HG03565 (cell line): ENCODE measurements at regions not wholly inside any gene's neighbourhood (a gene's known extent, or its start where the extent isn't known, plus 50 kb on each side); places are given as distances from the start of the nearest gene placed in this dataset.
"Not testable (repeated sequence)": the region's sequence is repeated elsewhere in the genome, so short reads cannot be mapped to it uniquely, and the experiment has no call there.

Experiments used
- ATAC-seq: cut with Tn5 transposase; IDR thresholded peaks from one replicate; pipeline ENCODE4 v1.9.1; 2021; ENCODE audit warnings: mild to moderate bottlenecking, moderate library complexity; ENCODE audit not compliant: unreplicated experiment

DNA sequence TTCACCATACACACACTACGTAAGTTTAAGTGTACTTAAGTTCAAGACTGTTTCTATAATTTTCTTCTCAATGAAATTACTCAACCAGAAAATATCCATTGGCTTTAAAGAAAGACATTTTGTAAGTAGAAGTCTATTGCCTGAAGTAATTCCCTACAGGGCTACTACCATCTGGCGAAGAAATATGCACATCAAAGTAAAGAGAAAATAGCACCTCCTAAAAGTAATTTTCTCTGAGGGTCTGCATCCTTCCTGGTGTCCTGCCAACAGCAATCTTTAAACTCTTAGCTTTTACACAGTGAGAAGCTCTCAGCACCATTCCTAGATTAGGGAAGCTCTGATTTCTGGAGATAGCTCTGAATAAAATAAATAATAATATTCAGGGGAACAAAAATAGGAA lies 498.5 kb upstream of the TYRP1 start:
- ATAC-seq = no peak

DNA sequence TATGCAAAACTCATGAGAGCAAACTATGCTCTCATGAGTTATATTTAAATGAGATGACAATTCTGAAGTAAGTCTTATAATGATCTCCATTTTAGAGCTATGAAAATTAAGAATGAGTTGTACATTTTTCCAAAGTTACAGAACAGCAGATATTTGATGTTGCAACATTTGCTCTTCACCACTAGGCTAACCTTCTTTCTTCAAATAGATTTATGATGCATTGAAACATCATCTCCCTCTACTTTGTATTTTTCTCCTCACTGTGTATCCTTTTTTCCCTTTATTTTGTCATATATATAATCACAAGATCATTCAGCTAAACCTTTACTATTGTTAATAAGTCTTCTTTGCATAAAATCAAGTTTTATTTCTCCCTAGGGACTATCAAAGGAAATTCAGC lies 497.7 kb upstream of the TYRP1 start:
- ATAC-seq = no peak

DNA sequence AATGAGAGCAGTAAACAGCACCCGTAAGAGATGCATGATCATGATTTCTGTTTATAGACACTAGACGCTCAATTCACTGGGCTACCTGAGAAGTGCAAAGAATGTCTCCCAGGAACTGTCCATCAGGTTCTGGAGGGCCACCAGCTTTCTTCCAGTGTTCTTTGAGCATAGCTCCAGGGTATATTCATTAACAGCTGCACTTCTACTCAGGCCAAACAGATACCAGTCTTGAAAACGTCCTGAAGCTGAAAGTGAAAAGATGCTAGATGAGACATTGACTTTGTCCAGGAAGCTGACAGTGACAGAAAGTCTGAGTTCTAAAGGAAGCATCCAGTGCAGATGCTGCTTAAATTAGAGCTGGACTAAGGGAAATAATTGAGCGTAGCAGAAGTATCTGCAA lies 488.7 kb upstream of the TYRP1 start:
- no peak for ATAC-seq

DNA sequence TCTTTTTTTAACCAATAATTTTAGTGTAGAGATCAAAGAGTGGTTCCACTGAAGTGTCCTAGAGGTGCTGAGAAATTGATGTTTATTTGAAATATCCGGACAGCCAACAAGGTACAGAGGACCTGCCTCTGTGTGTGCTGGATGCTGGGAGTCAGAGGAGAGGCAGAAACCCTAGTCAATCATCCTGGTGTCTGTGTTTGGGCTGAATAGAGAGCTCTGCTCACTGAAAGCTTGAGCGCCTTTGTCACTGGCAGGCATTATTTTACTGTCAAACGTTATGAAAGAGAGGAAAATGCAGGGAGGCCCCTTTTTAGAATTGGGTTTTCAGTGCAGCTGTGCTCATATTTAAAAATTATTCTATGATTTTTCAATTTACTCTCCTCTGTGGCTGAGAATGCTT lies 480.3 kb upstream of the TYRP1 start:
- ATAC-seq = no peak

DNA sequence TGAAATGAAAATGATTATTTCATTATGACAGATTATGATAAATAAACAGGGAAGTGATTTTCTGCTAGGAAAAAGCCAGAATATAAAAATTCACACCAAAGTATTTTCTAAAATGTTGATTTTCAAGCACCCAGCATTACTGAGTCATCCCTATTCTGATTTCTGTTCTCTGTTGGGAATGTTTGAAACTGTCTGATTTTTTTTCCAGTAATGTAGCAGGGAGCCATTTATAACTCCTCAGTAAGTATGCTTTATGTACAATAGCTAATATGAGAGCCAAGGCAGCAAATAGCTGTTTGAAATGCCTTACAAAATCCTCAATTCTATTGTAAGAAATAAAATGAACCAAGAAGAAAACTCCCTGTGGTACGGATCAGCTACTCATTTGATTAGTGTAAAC lies 471.7 kb upstream of the TYRP1 start:
- ATAC-seq = no peak

DNA sequence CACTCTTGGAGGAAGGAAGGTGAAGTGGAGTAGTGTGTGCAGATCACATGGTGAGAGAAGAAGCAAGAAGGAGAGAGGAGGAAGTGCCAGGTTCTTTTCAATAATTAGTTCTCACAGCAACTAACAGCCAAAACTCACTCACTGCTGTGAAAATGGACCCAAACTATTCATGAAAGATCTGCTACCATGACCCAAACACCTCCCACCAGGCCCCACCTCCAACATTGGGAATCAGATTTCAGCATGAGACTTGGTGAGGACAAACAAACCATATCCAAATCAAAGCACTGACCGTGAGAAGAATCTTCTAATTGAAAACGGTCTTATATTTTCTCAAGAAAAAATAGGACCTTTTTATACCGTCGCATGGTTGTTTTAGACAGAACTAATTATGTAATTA lies 468.7 kb upstream of the TYRP1 start:
- no peak for ATAC-seq

DNA sequence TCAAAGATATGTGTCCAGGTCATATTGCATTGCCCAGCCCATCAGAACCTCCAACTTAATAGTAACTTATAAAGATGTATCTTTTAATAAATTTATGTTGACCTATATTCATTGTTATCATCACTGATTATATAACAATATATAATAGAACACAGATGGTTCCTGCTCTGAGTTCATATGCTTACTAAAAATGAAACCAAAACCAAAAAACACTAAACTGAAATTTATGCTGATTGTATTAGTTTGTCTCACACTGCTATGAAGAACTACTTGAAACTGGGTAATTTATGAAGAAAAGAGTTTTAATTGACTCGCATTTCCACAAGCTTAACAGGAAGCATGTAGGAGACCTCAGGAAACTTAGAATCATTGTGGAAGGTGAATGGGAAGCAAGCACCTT lies 462.5 kb upstream of the TYRP1 start:
- ATAC-seq = no peak

DNA sequence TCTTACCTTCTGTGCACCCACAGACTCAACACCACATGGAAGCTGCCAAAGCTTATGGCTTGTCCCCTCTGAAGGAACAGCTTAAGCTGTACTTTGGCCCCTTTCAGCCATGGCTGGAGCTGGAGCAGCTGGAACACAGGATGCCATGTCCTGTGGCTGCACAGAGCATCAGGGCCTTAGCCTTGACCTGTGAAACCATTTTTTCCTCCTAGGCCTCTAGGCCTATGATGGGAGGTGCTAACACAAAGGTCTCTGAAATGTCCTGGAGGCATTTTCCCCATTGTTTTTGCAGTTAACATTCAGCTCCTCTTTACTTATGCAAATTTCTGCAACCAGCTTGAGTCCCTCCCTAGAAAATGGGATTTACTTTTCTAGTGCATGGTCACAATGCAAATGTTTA lies 461.4 kb upstream of the TYRP1 start:
- ATAC-seq = no peak

DNA sequence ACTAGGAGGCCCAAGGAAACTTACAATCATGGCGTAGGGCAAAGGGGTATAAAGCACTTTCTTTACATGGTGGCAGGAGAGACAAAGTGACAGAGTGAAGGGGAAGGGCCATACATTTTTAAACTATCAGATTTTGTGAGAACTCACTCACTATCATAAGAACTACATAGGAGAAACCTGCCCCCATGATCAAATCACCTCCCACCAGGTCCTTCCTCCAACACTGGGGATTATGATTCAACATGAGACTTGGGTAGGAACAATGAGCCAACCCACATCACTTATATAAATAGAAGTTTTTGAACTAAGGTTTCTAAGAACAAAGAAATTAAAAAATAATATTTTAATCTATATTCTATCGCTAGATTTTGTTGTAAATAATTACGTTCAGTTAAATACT lies 460.3 kb upstream of the TYRP1 start:
- no peak for ATAC-seq

DNA sequence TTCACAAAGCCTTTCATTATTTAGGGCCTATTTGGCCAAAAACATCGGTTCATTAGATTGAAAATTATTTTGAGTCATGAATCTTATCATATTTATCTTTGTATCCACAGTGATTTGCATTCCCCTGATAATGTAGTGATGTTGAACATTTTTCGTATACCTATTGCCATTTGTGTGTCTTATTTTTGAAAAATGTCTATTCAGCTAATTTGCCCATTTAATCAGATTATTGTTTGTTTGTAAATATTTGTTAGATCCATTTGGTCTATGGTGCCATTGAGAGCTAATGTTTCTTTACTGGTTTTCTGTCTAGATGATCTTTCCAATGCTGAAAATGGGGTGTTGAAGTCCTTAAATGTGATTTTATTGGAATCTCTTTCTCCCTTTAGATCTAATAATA lies 439.2 kb upstream of the TYRP1 start:
- no peak for ATAC-seq

DNA sequence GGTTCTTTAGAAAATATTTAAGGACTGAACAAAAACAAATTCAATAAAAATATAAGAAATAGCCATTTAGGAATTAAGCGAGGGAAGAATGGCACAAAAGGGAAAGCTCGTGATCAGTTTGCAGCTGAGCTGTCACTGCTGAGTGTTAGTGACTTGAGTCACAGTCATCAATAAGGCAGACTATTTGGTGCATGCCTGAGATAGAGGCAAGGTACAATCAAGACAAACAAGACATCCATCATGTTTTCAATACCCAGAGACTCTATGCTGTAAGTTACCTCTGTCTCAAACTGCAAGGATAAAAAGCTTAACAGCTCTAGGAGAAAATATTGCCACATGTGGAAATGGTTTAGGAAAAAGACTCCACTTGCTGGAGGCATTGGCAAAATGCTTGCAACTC lies 426.4 kb upstream of the TYRP1 start:
- ATAC-seq = no peak

DNA sequence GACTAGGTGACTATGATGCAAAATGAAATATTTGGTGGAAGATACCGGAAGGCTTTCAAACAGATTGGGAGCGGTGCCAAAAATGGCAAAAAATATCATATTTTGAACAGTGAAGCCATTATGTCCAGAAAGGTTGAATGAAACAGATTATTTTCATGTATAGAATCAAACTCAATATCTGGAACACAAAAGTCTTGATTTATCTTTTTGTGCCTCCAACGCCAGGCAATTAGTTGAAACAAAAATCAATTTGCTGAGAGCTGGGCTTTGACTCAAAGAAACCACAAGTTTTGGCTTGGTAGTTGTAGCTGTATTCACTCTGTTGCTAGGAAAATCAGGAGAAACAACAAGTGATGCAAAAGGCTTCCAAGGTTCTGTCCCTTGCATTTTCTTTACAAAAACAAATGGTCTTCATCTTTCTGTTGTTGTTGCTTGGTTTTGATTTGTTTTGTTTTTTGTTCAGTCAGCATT lies 421.7 kb upstream of the TYRP1 start:
- ATAC-seq = no peak

DNA sequence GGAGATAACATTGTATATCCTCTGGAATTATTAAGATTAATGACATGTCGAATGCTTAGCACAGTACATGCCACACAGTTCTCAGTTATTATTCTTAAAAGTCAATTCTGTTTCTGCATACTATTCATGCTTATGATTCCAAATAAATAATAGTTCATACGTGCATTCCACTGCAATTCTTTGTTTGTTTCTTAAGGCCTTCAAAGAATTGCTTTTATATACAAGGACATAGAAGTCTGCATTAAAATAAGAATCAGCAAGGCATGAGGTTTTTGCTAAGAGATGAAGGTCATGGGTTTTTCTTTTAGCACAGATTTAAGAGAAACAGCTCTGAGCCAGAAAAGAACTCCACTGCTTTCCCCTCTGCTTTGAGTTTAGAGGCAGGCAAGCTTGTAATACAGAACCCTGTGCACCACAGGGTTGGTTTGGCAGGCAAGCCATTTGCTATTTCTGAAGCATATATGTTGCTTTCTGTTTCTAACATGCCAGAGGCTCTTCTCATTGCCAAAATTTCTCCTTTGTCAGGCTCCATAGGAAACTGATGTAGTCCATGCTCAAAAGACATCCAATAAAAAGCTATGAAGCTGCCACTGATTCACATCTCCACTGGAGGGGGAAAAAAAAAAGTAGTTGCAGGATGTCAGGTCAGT lies 420.6 kb upstream of the TYRP1 start:
- ATAC-seq = no peak

DNA sequence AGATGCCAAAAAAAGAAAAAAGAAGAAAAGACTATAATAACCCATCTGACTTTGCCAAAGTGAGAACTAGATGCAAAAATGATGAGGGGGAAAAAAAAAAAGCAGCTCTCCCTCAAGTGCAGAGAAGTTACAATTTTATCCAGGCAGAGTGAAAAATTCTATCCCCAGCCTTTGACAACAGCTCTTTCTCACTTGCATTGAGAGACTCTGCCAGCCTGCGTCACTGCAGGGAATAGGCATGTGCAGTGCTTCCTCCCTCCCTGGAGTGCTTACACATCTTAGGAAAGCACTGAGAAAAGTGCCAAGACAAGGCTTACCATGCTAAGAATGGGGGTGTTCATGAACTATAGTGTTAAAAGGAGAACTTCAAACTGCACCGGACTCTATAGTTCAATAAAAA lies 418.6 kb upstream of the TYRP1 start:
- no peak for ATAC-seq

DNA sequence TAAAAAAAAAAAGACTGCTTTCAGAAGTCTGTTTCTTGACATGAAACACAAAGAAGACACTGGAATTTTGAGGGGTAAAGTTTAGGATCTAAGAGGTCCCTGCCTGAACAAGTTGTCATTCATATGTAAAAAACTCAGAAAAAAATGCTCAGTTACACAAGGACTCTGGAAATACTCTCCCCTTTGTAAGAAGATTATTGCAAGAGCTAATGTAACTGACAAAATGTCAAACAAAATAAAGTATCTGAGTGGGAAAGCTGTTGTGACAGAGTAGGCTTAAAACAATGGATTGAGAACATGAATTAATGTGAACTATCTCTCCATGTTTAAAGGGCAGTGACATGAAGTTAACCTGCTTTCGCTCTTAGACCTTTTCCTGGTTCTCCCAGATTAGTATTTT lies 416.7 kb upstream of the TYRP1 start:
- no peak for ATAC-seq

DNA sequence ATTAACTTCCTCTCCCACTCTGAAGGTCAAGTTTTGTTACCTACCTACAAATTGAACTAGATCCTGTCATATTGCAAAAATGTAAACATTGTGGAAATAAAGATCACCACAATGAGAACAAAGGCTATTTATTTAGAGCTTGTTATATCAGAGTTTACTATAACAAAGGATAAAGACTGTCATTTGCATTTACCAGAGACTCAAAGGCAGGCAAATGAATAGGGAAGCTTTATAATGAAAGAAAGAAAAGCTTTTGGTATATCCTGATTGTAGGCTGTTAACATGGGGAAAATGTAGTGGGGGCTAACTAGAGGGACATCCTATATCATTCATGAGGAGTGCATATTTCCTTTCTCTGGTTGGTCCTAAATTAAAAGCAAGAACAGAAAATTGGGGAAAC lies 403.5 kb upstream of the TYRP1 start:
- no peak for ATAC-seq

DNA sequence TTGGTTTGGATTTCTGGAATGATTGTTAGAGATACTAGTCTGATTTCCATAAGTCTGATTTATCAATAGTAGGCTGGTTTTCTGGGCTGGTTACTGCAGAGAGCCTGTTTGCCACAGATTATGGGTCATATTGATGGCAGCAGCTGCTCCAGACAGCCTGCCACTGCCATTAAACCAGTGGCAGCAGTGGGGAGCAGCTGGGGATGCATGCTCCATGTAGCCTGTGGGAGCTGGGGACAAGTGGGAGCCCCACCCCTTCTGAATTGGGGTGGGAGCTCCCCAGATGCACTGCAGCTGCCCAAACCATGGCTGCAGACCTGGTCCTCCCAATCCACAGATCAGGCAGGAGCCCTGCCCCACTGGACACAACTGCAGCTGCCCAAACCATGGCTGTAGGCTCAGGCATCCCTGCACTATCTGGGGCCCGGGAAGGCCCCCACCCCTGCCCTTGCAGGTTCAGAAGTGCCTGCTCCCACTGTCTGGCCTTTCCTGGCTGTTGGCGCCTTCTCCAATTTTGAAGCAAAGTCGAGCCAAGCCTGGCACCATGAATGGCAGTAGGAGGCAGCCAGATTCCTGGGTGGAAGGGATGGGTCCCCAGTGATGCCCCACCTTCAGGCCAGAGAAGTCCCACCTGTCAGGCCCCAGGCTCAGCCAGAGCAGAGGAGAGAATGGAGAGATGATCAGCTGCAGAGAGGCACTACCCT lies 402.9 kb upstream of the TYRP1 start:
- ATAC-seq = no peak

DNA sequence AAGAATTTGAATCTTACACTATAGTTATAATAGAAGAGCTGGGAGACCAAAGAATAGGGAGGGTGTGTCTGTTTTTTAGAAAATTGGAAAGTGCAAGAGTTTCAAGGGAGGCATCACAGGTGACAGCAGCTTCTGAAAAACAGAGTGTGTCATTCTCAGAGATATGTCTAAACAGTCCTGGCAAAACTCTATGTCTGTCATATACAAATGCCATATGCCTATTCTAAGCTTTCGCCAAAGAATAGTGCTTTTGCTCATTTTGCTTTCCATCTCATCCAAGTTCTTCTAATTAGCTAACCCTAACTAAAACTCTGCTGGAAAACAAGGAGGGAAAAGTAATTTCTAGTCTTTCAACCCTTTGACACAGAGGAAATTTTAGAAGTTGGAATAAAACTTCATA lies 388.0 kb upstream of the TYRP1 start:
- no peak for ATAC-seq

DNA sequence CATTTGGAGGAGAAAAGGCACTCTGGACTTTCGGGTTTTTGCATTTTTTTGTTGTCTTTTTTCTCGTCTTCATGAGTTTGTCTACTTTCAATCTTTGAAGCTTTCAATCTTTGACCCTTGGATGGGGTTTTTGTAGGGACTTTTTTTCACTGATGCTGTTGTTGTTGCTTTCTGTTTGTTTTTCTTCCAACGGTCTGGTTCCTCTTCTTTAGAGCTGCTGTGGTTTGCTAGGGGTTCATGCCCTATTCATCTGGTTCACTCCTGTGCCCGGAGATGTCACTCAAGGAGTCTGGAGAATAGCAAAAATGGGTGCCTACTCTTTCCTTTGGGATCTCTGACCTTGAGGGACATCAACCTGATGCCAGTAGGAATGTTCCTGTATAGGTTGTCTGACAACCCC lies 378.6 kb upstream of the TYRP1 start:
- ATAC-seq = no peak

DNA sequence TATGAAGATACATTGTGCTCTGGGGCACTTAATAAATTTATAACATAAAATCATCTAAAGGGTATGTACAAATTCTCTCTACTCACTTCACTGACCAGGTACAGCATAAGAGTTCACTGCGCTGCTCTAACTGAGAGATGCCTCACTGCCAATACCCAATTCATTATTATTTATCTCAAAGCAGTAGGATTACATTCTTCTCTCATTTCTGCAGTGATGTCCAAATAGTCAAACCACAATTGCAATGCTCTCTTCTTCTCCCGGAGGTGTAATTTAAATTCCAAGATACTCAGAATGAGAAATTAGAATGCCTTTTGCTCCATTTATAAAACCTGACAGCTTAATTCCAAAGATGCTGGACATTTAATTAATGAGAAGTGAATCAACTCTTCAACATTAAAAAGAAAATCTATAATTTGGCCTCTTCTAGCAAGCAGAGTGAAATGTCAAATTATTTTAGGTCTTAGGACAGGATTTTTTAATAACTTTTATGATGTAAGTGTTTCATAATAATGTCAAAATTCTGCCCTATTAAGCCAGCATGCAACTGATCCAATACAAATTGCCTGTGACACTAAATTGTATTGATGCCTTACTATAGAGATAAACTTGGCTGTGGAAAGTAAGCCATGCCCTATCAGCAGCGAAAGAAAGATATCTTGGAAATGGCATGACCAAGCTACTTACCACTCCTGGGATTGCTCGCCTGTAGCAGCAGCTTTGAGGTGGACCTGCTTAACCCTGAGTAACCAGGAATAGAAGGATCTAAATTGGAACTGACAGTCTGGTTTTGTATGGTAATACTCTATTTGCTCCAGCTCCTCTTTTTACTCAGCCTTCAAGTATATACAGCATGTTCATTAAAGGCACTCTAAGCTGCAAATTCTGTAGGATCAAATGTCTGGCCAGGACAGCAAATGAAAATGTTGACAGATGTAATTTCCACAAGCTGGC lies 374.2 kb upstream of the TYRP1 start:
- ATAC-seq = no peak

DNA sequence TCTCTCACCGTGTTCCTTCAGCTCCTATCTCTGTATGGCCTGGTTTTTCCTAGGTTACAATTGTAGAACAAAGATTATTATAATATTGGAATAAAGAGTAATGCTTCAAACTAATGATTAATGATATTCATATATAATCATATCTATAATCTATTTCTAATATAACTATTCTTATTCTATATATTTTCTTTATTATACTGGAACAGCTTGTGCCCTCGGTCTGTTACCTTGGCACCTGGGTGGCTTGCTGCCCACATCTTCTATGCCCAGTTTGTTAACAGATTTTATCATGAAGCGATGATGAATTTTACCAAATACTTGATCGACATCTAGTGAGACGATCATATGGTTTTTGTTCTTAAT lies 363.6 kb upstream of the TYRP1 start:
- ATAC-seq = no peak

DNA sequence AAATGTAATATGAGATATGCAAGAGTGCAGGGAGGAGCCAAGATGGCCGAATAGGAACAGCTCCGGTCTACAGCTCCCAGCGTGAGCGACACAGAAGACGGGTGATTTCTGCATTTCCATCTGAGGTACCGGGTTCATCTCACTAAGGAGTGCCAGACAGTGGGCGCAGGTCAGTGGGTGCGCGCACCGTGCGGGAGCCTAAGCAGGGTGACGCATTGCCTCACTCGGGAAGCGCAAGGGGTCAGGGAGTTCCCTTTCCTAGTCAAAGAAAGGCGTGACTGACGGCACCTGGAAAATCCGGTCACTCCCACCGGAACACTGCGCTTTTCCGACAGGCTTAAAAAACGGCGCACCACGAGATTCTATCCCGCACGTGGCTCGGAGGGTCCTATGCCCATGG lies 359.2 kb upstream of the TYRP1 start:
- ATAC-seq = not testable (repeated sequence)
